ENCODE measurements at regions not wholly inside any gene's neighbourhood (a gene's known extent, or its start where the extent isn't known, plus 50 kb on each side); places are given as distances from the start of the nearest gene placed in this dataset.

GRCh38 chr11:19552656-19553260 lies 159.9 kb upstream of the NAV2 start:
- Mint-ChIP-seq H3K4me1 (ENCODE audit: unreplicated experiment) (peaks cover 7% of the 10 kb centered on the region), H3K9me3 (ENCODE audit: unreplicated experiment) (no peaks in the 10 kb centered on the region), H3K36me3 (ENCODE audit: low read depth, unreplicated experiment) (no peaks in the 10 kb centered on the region), H3K4me3 (ENCODE audit: unreplicated experiment) (no peak overlapping the region), H3K27me3 (ENCODE audit: unreplicated experiment) (peaks cover 5% of the 10 kb centered on the region), H3K27ac (ENCODE audit: unreplicated experiment) (peak overlapping the region; percentile 21)
- no peak for DNase-seq (ENCODE audit: low spot score)
- no peak for TF ChIP-seq CTCF (IDR thresholded peaks at IDR 0.05; ENCODE audit: unreplicated experiment)

- peaks cover 2% of the 10 kb centered on the region for H3K4me1 Mint-ChIP-seq (ENCODE audit: unreplicated experiment)
- no peak overlapping the region for H3K4me3 Mint-ChIP-seq (ENCODE audit: unreplicated experiment)
- H3K36me3 Mint-ChIP-seq (ENCODE audit: low read depth, unreplicated experiment) = no peaks in the 10 kb centered on the region
- peak overlapping the region; percentile 21 for H3K27ac Mint-ChIP-seq (ENCODE audit: unreplicated experiment)
- DNase-seq (ENCODE audit: low spot score) = no peak
- no peaks in the 10 kb centered on the region for H3K9me3 Mint-ChIP-seq (ENCODE audit: unreplicated experiment)
- no peak for TF ChIP-seq CTCF (IDR thresholded peaks at IDR 0.05; ENCODE audit: unreplicated experiment)
- peaks cover 8% of the 10 kb centered on the region for H3K27me3 Mint-ChIP-seq (ENCODE audit: unreplicated experiment)
Measured at GRCh38 chr11:19552161-19552560, 160.5 kb upstream of the NAV2 start.

GRCh38 chr11:19551457-19551856 lies 161.2 kb upstream of the NAV2 start:
- peaks cover 2% of the 10 kb centered on the region for H3K4me1 Mint-ChIP-seq (ENCODE audit: unreplicated experiment)

GRCh38 chr11:19547044-19547443 lies 165.6 kb upstream of the NAV2 start:
- Mint-ChIP-seq H3K4me1 (ENCODE audit: unreplicated experiment) (peaks cover 2% of the 10 kb centered on the region), H3K4me3 (ENCODE audit: unreplicated experiment) (no peak overlapping the region), H3K27me3 (ENCODE audit: unreplicated experiment) (peaks cover 6% of the 10 kb centered on the region), H3K36me3 (ENCODE audit: low read depth, unreplicated experiment) (no peaks in the 10 kb centered on the region), H3K9me3 (ENCODE audit: unreplicated experiment) (no peaks in the 10 kb centered on the region), H3K27ac (ENCODE audit: unreplicated experiment) (no peak overlapping the region)
- no peak for DNase-seq (ENCODE audit: low spot score)
- TF ChIP-seq CTCF (IDR thresholded peaks at IDR 0.05; ENCODE audit: unreplicated experiment) = no peak

More at GRCh38 chr11:19551457-19551856, 161.2 kb upstream of the NAV2 start:
- H3K27ac Mint-ChIP-seq (ENCODE audit: unreplicated experiment) = no peak overlapping the region
- no peaks in the 10 kb centered on the region for H3K36me3 Mint-ChIP-seq (ENCODE audit: low read depth, unreplicated experiment)
- no peak for TF ChIP-seq CTCF (IDR thresholded peaks at IDR 0.05; ENCODE audit: unreplicated experiment)
- H3K4me3 Mint-ChIP-seq (ENCODE audit: unreplicated experiment) = no peak overlapping the region
- H3K27me3 Mint-ChIP-seq (ENCODE audit: unreplicated experiment) = peaks cover 8% of the 10 kb centered on the region
- no peaks in the 10 kb centered on the region for H3K9me3 Mint-ChIP-seq (ENCODE audit: unreplicated experiment)
- no peak for DNase-seq (ENCODE audit: low spot score)

DNA sequence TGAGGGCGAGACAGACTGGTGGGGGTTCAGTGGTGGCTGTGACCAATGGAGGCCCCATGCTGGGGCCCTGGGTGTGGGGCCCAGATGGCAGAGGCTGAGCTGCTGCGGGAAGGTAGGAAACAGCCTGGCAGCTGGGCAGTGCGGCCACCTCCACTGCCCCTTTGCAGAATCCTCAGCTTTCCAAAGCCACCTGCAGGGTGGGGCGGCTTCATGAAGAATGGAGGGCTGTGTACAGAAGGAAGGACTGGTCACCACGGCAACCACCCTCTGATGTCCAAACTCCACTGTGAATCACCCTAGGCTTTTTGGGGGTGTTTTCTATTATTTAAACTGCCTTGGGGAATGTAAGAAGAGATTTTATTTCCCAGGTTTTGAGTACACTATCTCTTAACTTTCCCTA lies 166.3 kb upstream of the NAV2 start:
- Mint-ChIP-seq H3K27me3 (ENCODE audit: unreplicated experiment) (peaks cover 6% of the 10 kb centered on the region), H3K4me1 (ENCODE audit: unreplicated experiment) (no peaks in the 10 kb centered on the region), H3K9me3 (ENCODE audit: unreplicated experiment) (no peaks in the 10 kb centered on the region), H3K4me3 (ENCODE audit: unreplicated experiment) (no peak overlapping the region), H3K36me3 (ENCODE audit: low read depth, unreplicated experiment) (no peaks in the 10 kb centered on the region), H3K27ac (ENCODE audit: unreplicated experiment) (no peak overlapping the region)
- DNase-seq (ENCODE audit: low spot score) = no peak
- TF ChIP-seq CTCF (IDR thresholded peaks at IDR 0.05; ENCODE audit: unreplicated experiment) = no peak
